NCI-H345 treated with DMSO at 0.1 percent for 48 hours (cell line): ENCODE measurements at regions not wholly inside any gene's neighbourhood (a gene's known extent, or its start where the extent isn't known, plus 50 kb on each side); places are given as distances from the start of the nearest gene placed in this dataset.

Source experiments
- DNase-seq: peaks from one replicate; lab custom pipeline; 2025; ENCODE audit not compliant: unreplicated experiment; lab: John Stamatoyannopoulos, UW

GRCh38 chr4:20393486-20394100, 141.9 kb downstream of the SLIT2 start:
- no peak for DNase-seq

GRCh38 chr4:20394512-20394911, 142.8 kb downstream of the SLIT2 start:
- no peak for DNase-seq

- peak; percentile 4 for DNase-seq
Observed at GRCh38 chr4:20395160-20395773, 143.6 kb downstream of the SLIT2 start.

- DNase-seq: no peak
Observed at GRCh38 chr4:20403290-20403689, 151.6 kb downstream of the SLIT2 start.

GRCh38 chr4:20403846-20404245, 152.1 kb downstream of the SLIT2 start:
- no peak for DNase-seq

GRCh38 chr4:20408611-20409010, 156.9 kb downstream of the SLIT2 start:
- DNase-seq: no peak

GRCh38 chr4:20412072-20412471, 160.4 kb downstream of the SLIT2 start:
- DNase-seq: no peak

- no peak for DNase-seq
Observed at GRCh38 chr4:20416800-20417199, 165.1 kb downstream of the SLIT2 start.

- no peak for DNase-seq
Observed at GRCh38 chr4:20418861-20419451, 167.3 kb downstream of the SLIT2 start.

GRCh38 chr4:20420916-20421602, 169.4 kb downstream of the SLIT2 start:
- no peak for DNase-seq

- no peak for DNase-seq
Observed at GRCh38 chr4:20421603-20421985, 169.9 kb downstream of the SLIT2 start.

- peak; percentile 6 for DNase-seq
Observed at GRCh38 chr4:20422398-20422797, 170.7 kb downstream of the SLIT2 start.

- no peak for DNase-seq
Observed at GRCh38 chr4:20423420-20423819, 171.7 kb downstream of the SLIT2 start.

- DNase-seq: no peak
Observed at GRCh38 chr4:20426028-20426427, 174.3 kb downstream of the SLIT2 start.

GRCh38 chr4:20428436-20429160, 176.9 kb downstream of the SLIT2 start:
- no peak for DNase-seq

- no peak for DNase-seq
Observed at GRCh38 chr4:20430259-20430941, 178.7 kb downstream of the SLIT2 start.

GRCh38 chr4:20431543-20431951, 179.8 kb downstream of the SLIT2 start:
- DNase-seq: no peak

- no peak for DNase-seq
Observed at GRCh38 chr4:20432088-20432487, 180.4 kb downstream of the SLIT2 start.

GRCh38 chr4:20433097-20433705, 181.5 kb downstream of the SLIT2 start:
- no peak for DNase-seq

GRCh38 chr4:20440170-20440569, 188.5 kb downstream of the SLIT2 start:
- no peak for DNase-seq
